Activated B cell treated with CpG ODN at 0.5 μM for 24 hours (primary cell): ENCODE measurements at regions not wholly inside any gene's neighbourhood (a gene's known extent, or its start where the extent isn't known, plus 50 kb on each side); places are given as distances from the start of the nearest gene placed in this dataset.

Experiments used
- ATAC-seq: fragments of 200-7000 bp; cut with Tn5 transposase; one replicate; pipeline ENCODE4 v1.10.0; 2021; ENCODE audit warnings: low read depth, mild to moderate bottlenecking, moderate library complexity
- CTCF ChIA-PET: fragments of 350-600 bp; sonication (Branson Sonifier 250); formaldehyde crosslinking; loops from one replicate; lab custom pipeline; 2021; ENCODE audit warnings: antibody characterized with exemption; lab: Charles Lee
- POLR2A ChIA-PET: fragments of 350-600 bp; sonication (Branson Sonifier 250); formaldehyde crosslinking; loops from one replicate; lab custom pipeline; 2021; ENCODE audit warnings: antibody characterized with exemption; lab: Charles Lee
- DNase-seq: peaks from one replicate; pipeline ENCODE4 v3.0.0; 2022
- H3K27ac Mint-ChIP-seq: one replicate; pipeline ENCODE4 v1.8.0; 2020; ENCODE audit warnings: mixed read lengths
- H3K27me3 Mint-ChIP-seq: one replicate; pipeline ENCODE4 v1.8.0; 2021; ENCODE audit warnings: mixed read lengths
- H3K36me3 Mint-ChIP-seq: one replicate; pipeline ENCODE4 v1.8.0; 2021; ENCODE audit warnings: low read depth, mixed read lengths
- H3K4me1 Mint-ChIP-seq: one replicate; pipeline ENCODE4 v1.8.0; 2021; ENCODE audit warnings: mixed read lengths
- H3K4me3 Mint-ChIP-seq: one replicate; pipeline ENCODE4 v1.8.0; 2020; ENCODE audit warnings: mild to moderate bottlenecking, mixed read lengths
- H3K9me3 Mint-ChIP-seq: one replicate; pipeline ENCODE4 v1.8.0; 2020; ENCODE audit warnings: mixed read lengths
- intact Hi-C: fragments of 100-400 bp; cut with micrococcal nuclease; formaldehyde crosslinking; loops from one replicate; pipeline ENCODE4 v1.15.1; 2024
- TF ChIP-seq, protein P1 (sequence below): fragments of 200-600 bp; IDR thresholded peaks from one replicate; pipeline ENCODE4 v1.8.0; 2022; ENCODE audit warnings: antibody characterized with exemption, mild to moderate bottlenecking

DNA sequence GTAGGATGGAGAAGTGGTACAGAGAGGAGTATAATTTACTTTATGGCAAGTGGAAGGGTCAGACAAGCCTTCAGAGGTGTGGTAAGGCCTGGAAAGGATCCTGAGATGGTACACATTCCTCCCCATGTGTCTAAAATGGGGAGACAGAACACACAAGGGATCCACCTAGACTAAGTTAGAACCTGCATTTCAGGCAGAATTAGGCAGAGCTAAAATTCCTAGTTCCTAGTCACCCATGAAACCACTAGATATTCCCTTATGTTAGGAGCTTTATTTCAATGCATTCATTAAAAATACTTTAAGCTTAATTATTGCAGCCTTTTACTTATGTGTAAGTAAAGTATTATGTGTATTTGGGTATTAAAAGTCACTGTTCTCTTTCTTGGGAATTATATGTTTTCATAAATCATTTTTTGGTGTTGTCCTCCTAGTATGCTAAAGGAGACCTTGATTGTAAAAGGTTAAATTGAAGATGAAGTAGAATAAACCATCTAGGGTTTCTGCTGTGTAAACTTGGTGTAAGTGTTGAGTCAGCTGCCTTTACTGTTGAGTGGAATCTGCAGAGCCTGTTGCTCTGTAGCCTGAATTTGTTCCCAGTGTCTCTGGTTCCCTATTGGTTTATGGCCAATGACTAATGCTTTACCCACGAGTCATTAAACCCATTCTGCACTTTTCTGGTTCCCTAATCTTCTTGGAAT lies 423.2 kb downstream of the ATP23 start:
- TF ChIP-seq, protein P1, sequence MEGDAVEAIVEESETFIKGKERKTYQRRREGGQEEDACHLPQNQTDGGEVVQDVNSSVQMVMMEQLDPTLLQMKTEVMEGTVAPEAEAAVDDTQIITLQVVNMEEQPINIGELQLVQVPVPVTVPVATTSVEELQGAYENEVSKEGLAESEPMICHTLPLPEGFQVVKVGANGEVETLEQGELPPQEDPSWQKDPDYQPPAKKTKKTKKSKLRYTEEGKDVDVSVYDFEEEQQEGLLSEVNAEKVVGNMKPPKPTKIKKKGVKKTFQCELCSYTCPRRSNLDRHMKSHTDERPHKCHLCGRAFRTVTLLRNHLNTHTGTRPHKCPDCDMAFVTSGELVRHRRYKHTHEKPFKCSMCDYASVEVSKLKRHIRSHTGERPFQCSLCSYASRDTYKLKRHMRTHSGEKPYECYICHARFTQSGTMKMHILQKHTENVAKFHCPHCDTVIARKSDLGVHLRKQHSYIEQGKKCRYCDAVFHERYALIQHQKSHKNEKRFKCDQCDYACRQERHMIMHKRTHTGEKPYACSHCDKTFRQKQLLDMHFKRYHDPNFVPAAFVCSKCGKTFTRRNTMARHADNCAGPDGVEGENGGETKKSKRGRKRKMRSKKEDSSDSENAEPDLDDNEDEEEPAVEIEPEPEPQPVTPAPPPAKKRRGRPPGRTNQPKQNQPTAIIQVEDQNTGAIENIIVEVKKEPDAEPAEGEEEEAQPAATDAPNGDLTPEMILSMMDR, result no peak
- no peaks in the 10 kb centered on the region for H3K4me1 Mint-ChIP-seq
- ChIA-PET CTCF (no interaction called here), POLR2A (no interaction called here)
- DNase-seq, result no peak
- H3K27ac Mint-ChIP-seq, result no peak overlapping the region
- H3K4me3 Mint-ChIP-seq, result no peak overlapping the region
- ATAC-seq, result no peak
- H3K27me3 Mint-ChIP-seq, result no peaks in the 10 kb centered on the region
- intact Hi-C loops, result no loop called here
- H3K36me3 Mint-ChIP-seq, result no peaks in the 10 kb centered on the region
- no peaks in the 10 kb centered on the region for H3K9me3 Mint-ChIP-seq

DNA sequence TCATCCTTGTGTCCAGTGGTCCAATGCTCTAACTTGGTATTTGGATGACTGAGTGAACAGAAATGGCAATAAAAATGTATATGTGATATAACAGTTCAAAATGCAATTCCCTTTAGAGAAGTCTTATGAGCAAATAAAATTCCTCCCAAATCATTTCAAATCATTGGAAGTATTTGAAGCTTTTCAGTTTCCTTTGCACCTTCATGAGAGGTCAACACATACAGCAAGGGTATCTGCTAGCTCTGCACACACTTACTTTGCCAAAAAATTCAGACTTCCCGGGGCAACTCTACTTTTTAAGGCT lies 423.7 kb downstream of the ATP23 start:
- Mint-ChIP-seq H3K4me1 (no peaks in the 10 kb centered on the region), H3K27me3 (no peaks in the 10 kb centered on the region), H3K4me3 (no peak overlapping the region), H3K9me3 (no peaks in the 10 kb centered on the region), H3K27ac (no peak overlapping the region), H3K36me3 (no peaks in the 10 kb centered on the region)
- intact Hi-C loops, result no loop called here
- ChIA-PET POLR2A (no interaction called here), CTCF (no interaction called here)
- TF ChIP-seq, protein P1, result no peak
- no peak for DNase-seq
- no peak for ATAC-seq

DNA sequence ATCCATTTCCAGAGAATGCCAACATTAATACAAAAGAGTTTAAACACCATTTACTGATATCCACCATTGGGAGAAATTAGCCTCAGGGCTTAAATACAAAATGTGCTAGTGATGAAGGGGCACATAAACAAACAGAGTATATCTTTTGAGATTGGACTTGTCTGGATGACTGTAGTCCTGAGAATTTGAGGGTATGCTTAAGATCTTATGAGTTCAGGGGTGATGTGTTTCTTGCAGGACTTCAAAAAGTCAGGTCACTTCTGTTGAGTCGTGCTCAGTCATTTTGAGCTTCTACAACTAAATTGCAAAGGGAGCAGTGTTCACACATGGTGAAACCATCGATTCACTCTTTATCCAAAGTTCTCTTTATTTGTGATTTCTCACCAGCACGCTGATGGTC lies 425.7 kb downstream of the ATP23 start:
- DNase-seq, result no peak
- no peaks in the 10 kb centered on the region for H3K4me1 Mint-ChIP-seq
- no peaks in the 10 kb centered on the region for H3K27me3 Mint-ChIP-seq
- no peaks in the 10 kb centered on the region for H3K36me3 Mint-ChIP-seq
- no peak overlapping the region for H3K4me3 Mint-ChIP-seq
- peaks cover 3% of the 10 kb centered on the region for H3K9me3 Mint-ChIP-seq
- TF ChIP-seq, protein P1, result no peak
- POLR2A ChIA-PET, result no interaction called here
- H3K27ac Mint-ChIP-seq, result no peak overlapping the region
- intact Hi-C loops, result no loop called here
- CTCF ChIA-PET, result no interaction called here
- ATAC-seq, result no peak

DNA sequence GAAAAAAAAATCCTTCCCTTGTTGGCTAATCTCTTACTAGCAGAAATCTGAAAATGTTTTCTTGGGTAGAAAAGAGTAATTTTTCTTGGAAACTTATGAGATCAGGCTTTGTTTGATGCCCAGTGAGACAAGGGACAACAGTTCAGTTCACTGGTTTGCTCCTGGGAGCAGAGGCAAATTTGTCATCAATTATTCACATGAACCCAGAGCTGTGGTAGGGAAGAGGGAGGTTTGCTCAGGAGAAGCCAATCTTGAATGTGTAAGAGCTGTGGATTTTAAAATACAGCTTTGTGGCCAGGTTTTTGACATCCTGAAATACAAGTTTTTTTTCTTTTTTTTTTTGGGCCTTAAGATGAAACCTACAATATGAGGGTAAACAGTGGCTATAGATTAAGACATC lies 426.6 kb downstream of the ATP23 start:
- Mint-ChIP-seq H3K4me3 (no peak overlapping the region), H3K9me3 (peaks cover 3% of the 10 kb centered on the region), H3K4me1 (no peaks in the 10 kb centered on the region), H3K36me3 (no peaks in the 10 kb centered on the region), H3K27me3 (no peaks in the 10 kb centered on the region), H3K27ac (no peak overlapping the region)
- no peak for DNase-seq
- ATAC-seq, result no peak
- POLR2A ChIA-PET, result no interaction called here
- intact Hi-C loops, result no loop called here
- CTCF ChIA-PET, result no interaction called here
- TF ChIP-seq, protein P1, result no peak

DNA sequence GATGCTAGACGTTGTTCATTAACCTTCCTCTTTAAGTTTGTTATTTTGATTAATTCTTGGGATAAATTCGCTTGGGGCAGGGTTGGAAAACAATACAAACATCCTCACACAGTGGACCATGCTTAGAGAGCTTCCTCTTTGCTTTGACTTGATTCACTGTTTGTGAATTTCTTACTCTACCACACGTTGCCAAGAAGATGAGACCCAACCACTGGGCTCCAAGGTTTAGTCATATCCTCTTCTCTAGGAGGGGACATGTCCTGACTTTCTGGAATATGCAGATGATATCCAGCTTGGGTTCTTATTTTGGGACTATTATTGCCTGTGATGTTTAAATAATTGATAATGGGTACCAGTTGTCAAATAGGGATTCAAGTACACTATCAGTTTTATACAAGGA lies 428.2 kb downstream of the ATP23 start:
- Mint-ChIP-seq H3K9me3 (peaks cover 3% of the 10 kb centered on the region), H3K4me3 (no peak overlapping the region), H3K36me3 (no peaks in the 10 kb centered on the region), H3K4me1 (no peaks in the 10 kb centered on the region), H3K27ac (no peak overlapping the region), H3K27me3 (no peaks in the 10 kb centered on the region)
- POLR2A ChIA-PET, result no interaction called here
- no peak for ATAC-seq
- CTCF ChIA-PET, result no interaction called here
- intact Hi-C loops, result no loop called here
- DNase-seq, result no peak
- TF ChIP-seq, protein P1, result no peak
